ENCODE measurements at regions not wholly inside any gene's neighbourhood (a gene's known extent, or its start where the extent isn't known, plus 50 kb on each side); places are given as distances from the start of the nearest gene placed in this dataset.
"Not testable (repeated sequence)": the region's sequence is repeated elsewhere in the genome, so short reads cannot be mapped to it uniquely, and the experiment has no call there.

DNA sequence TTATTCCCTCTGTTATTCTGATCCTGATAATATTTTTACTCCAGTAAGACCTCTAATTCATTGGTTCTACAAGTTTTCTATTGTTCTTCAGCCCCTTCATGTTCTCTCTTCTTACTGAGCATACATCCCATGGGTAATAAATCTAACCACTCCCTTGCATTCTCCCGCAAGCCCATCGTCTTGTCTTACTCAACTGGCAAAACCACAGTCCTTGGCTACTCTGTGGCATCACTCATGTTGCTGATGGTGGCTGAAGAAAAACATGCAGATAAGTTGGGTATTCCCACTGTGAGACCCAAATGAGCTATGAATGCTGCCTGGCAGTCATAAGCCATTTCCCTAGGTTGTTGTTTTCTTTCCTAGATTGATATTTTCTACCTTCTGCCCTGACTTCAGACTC is 402.2 kb upstream of the AADAT start:
- Histone ChIP-seq H3K9me3 (ENCODE audit: control insufficient read depth, low read length) (no peaks in the 10 kb centered on the region), H3K27ac (ENCODE audit: low read depth in 1 of 2, low read length in 2 of 2) (no peak overlapping the region), H3K4me1 (ENCODE audit: control insufficient read depth in 1 of 2, insufficient read depth in 2 of 2, low read length in 2 of 2) (no peaks in the 10 kb centered on the region), H3K27me3 (ENCODE audit: control insufficient read depth in 1 of 2, insufficient read depth in 2 of 2, low read length in 1 of 2) (no peaks in the 10 kb centered on the region), H3K36me3 (ENCODE audit: control insufficient read depth in 1 of 2, insufficient read depth in 2 of 2, low read length in 1 of 2) (no peaks in the 10 kb centered on the region), H3K4me3 (ENCODE audit: low read length in 2 of 2) (no peak overlapping the region)
- 68 to 71% methylated on average over 2 of the region's 2 CpGs for WGBS, 2 donors
- DNase-seq (no peak), ATAC-seq (ENCODE audit: low FRiP score) (no peak)
- intact Hi-C loops (cut with DNase I): no loop called here

DNA sequence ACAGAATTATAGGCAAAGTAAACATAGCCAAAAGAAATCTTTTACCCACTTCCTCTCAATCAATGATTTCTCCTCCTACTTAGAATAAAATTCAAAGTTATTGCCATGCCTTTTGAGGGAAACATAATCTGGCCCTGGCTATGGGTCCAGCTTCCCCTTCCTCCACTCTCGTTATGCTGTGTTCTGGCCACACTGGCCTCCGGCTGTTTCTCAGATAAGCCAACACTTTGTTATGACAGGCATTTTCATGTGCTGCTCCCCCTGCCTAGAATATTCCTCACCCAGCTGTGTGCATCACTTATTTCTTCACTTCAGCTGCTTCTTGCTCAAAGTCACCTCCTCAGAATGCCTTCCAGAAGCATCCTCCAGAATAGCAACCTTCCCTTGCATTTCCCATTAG is 386.6 kb upstream of the AADAT start:
- no peaks in the 10 kb centered on the region for H3K4me1 ChIP-seq (ENCODE audit: control insufficient read depth in 1 of 2, insufficient read depth in 2 of 2, low read length in 2 of 2)
- DNase-seq (no peak), ATAC-seq (ENCODE audit: low FRiP score) (no peak)
- no peaks in the 10 kb centered on the region for H3K36me3 ChIP-seq (ENCODE audit: control insufficient read depth in 1 of 2, insufficient read depth in 2 of 2, low read length in 1 of 2)
- no peak overlapping the region for H3K4me3 ChIP-seq (ENCODE audit: low read length in 2 of 2)
- H3K9me3 ChIP-seq (ENCODE audit: control insufficient read depth, low read length): no peaks in the 10 kb centered on the region
- WGBS, 2 donors: 26 to 34% methylated on average over 2 of the region's 2 CpGs
- intact Hi-C loops (cut with DNase I): no loop called here
- H3K27ac ChIP-seq (ENCODE audit: low read depth in 1 of 2, low read length in 2 of 2): no peak overlapping the region
- no peaks in the 10 kb centered on the region for H3K27me3 ChIP-seq (ENCODE audit: control insufficient read depth in 1 of 2, insufficient read depth in 2 of 2, low read length in 1 of 2)

DNA sequence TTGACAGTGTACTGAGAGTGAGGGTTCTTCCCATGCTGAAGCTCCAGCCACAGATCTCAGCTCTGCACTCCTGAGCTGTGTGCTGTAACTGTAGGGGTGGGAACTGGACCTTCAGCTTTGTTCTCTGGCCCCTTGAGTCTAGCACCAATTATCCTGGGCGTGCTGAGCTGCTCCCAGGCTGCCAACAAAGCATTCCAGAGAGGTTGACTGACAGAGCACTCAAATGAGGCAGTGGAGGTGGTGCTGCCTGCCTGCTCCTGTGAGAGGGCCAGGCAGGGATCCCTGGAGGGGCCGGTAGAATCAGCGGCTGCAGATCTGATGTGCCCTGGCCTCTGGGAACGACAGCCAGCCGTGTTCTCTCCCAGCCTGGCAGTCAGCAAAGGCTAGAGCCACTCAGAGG is 375.7 kb upstream of the AADAT start:
- Histone ChIP-seq H3K36me3 (ENCODE audit: control insufficient read depth in 1 of 2, insufficient read depth in 2 of 2, low read length in 1 of 2) (no peaks in the 10 kb centered on the region), H3K4me1 (ENCODE audit: control insufficient read depth in 1 of 2, insufficient read depth in 2 of 2, low read length in 2 of 2) (no peaks in the 10 kb centered on the region), H3K27ac (ENCODE audit: low read depth in 1 of 2, low read length in 2 of 2) (no peak overlapping the region), H3K27me3 (ENCODE audit: control insufficient read depth in 1 of 2, insufficient read depth in 2 of 2, low read length in 1 of 2) (no peaks in the 10 kb centered on the region), H3K4me3 (ENCODE audit: low read length in 2 of 2) (no peak overlapping the region), H3K9me3 (ENCODE audit: control insufficient read depth, low read length) (no peaks in the 10 kb centered on the region)
- no peak for DNase-seq
- 41 to 50% methylated on average over 5 of the region's 5 CpGs for WGBS, 2 donors
- intact Hi-C loops (cut with DNase I): no loop called here
- ATAC-seq (ENCODE audit: low FRiP score): no peak

DNA sequence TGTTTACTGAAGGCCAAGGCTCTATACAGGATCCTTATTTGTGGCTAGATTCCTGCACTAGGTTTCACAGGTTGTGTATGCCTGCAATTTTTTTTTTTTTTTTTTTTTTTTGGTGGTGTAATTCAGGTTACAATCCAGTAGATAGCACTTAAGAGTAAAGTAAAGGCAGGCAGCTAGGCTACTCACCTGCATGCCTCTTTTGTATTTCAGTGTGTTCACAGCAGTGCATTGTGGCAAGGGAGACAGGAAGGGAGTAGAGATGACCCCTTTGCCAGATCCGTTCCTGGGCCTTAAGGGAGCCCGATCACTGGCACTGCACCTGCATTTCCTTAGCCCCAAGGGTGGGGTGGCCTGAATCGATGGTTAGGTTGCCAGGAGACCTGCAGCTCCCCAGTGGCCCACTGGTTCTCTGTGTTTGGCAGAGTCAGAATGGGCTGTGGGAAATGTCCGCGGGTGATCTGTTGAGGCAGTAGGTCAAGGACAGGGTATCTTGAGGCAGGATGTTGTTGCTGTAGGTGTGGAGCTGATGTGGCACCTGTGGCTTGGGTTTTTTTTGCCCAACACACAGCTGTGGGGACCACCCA is 374.9 kb upstream of the AADAT start:
- Histone ChIP-seq H3K4me3 (ENCODE audit: low read length in 2 of 2) (no peak overlapping the region), H3K27ac (ENCODE audit: low read depth in 1 of 2, low read length in 2 of 2) (no peak overlapping the region), H3K9me3 (ENCODE audit: control insufficient read depth, low read length) (no peaks in the 10 kb centered on the region), H3K36me3 (ENCODE audit: control insufficient read depth in 1 of 2, insufficient read depth in 2 of 2, low read length in 1 of 2) (no peaks in the 10 kb centered on the region), H3K4me1 (ENCODE audit: control insufficient read depth in 1 of 2, insufficient read depth in 2 of 2, low read length in 2 of 2) (no peaks in the 10 kb centered on the region), H3K27me3 (ENCODE audit: control insufficient read depth in 1 of 2, insufficient read depth in 2 of 2, low read length in 1 of 2) (no peaks in the 10 kb centered on the region)
- DNase-seq (peak in 1 of 2 donors; percentile 59), ATAC-seq (ENCODE audit: low FRiP score) (no peak)
- intact Hi-C loops (cut with DNase I): no loop called here
- WGBS, 2 donors: 92 to 95% methylated on average over 5 of the region's 5 CpGs

DNA sequence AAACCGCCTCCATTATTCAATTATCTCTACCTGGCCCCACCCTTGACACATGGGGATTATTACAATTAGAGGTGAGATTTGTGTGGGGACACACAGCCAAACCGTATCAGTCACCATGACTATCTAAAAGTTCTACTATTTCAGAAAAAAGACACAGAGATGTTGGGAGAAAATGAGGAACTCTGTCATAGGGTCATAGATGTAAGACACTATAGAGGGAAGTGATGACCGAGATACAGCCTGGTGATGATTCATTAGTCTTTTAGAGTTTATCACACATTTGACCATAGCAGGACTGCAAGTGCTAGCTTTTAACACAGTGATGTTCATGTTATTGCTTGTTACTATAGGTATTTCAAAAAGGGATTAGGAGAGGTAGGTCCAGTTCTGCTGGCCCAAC is 357.0 kb upstream of the AADAT start:
- H3K4me3 ChIP-seq (ENCODE audit: low read length in 2 of 2): no peak overlapping the region
- DNase-seq (no peak), ATAC-seq (ENCODE audit: low FRiP score) (no peak)
- no peaks in the 10 kb centered on the region for H3K36me3 ChIP-seq (ENCODE audit: control insufficient read depth in 1 of 2, insufficient read depth in 2 of 2, low read length in 1 of 2)
- 88 to 90% methylated on average over 3 of the region's 3 CpGs for WGBS, 2 donors
- intact Hi-C loops (cut with DNase I): no loop called here
- no peaks in the 10 kb centered on the region for H3K27me3 ChIP-seq (ENCODE audit: control insufficient read depth in 1 of 2, insufficient read depth in 2 of 2, low read length in 1 of 2)
- no peak overlapping the region for H3K27ac ChIP-seq (ENCODE audit: low read depth in 1 of 2, low read length in 2 of 2)
- no peaks in the 10 kb centered on the region for H3K9me3 ChIP-seq (ENCODE audit: control insufficient read depth, low read length)
- H3K4me1 ChIP-seq (ENCODE audit: control insufficient read depth in 1 of 2, insufficient read depth in 2 of 2, low read length in 2 of 2): no peaks in the 10 kb centered on the region

DNA sequence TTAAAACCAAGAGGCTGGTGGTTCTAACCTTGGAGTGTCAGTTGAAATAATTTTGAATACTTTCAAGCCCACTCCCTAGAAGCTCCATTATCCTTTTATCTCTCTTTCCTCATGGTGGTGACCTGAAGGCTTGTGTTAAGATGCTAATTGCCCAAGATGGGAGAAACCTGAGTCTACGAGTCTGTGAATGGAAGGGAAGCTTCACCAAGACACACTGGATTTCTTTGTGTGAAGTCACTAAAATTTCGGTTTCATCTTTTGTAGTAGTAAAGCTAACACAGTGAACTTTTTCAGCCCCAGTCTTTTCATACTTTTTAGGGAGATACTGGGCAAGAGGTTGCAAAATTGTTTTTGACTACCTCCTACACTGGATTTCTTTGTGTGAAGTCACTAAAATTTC is 351.4 kb upstream of the AADAT start:
- intact Hi-C loops (cut with DNase I); H3K4me3 ChIP-seq (ENCODE audit: low read length in 2 of 2); H3K27ac ChIP-seq (ENCODE audit: low read depth in 1 of 2, low read length in 2 of 2); H3K36me3 ChIP-seq (ENCODE audit: control insufficient read depth in 1 of 2, insufficient read depth in 2 of 2, low read length in 1 of 2); H3K9me3 ChIP-seq (ENCODE audit: control insufficient read depth, low read length); H3K27me3 ChIP-seq (ENCODE audit: control insufficient read depth in 1 of 2, insufficient read depth in 2 of 2, low read length in 1 of 2); H3K4me1 ChIP-seq (ENCODE audit: control insufficient read depth in 1 of 2, insufficient read depth in 2 of 2, low read length in 2 of 2); ATAC-seq (ENCODE audit: low FRiP score); DNase-seq: not testable (repeated sequence)
- WGBS, 2 donors: 66 to 71% methylated on average over 2 of the region's 2 CpGs

DNA sequence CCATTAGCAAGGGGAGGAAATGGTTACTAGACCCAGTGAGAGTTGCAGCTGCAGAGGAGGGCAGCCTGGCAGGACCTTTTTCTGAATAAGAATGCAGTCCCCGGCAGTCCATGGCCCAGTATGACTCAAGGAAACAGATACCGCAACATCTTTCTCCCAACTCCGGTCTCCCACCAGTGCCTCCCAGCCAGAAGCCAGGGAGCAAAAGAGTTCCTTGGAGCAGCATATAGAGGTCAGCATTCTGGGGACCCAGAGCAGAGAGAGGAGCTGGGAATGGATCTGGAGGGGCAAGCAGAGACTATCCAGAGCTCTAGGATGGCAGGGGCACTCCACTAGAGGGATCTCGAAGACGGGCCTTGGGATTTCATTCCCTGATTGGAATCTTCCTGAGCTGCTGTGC is 339.2 kb upstream of the AADAT start:
- peak; percentile 22 for ATAC-seq (ENCODE audit: low FRiP score)
- no peaks in the 10 kb centered on the region for H3K9me3 ChIP-seq (ENCODE audit: control insufficient read depth, low read length)
- intact Hi-C loops (cut with DNase I): no loop called here
- H3K27me3 ChIP-seq (ENCODE audit: control insufficient read depth in 1 of 2, insufficient read depth in 2 of 2, low read length in 1 of 2): no peaks in the 10 kb centered on the region
- no peak overlapping the region for H3K27ac ChIP-seq (ENCODE audit: low read depth in 1 of 2, low read length in 2 of 2)
- no peak overlapping the region for H3K4me3 ChIP-seq (ENCODE audit: low read length in 2 of 2)
- no peak for DNase-seq
- H3K4me1 ChIP-seq (ENCODE audit: control insufficient read depth in 1 of 2, insufficient read depth in 2 of 2, low read length in 2 of 2): no peaks in the 10 kb centered on the region
- H3K36me3 ChIP-seq (ENCODE audit: control insufficient read depth in 1 of 2, insufficient read depth in 2 of 2, low read length in 1 of 2): no peaks in the 10 kb centered on the region
- 66 to 75% methylated on average over 5 of the region's 5 CpGs for WGBS, 2 donors

DNA sequence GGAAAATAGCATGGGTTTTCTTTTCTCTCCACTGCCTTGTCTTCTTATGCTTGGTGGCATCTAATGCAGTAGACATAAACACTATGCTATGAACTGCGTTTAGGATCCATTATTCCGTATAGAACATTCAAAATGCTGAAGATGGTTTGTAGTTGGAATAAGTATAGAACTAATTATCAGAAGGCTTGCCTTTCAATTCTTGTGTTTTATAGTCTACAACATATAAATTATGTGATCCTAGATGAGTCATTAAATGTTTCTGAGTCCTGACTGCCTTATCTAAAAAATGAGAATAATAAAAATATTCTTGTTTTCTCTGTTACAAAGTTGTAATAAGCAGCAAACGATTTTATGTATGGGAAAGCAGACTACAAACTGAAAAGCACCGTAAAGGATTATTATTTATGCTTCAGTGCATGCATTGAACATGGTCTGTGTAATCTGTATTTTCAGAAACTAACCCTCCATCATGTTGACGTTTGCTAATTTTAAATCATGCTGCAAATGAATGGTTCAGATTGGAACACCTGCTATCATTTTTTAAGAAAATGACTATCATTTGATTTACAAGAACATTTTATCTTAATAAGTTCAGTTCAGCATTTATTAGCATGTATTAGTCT is 335.9 kb upstream of the AADAT start:
- intact Hi-C loops (cut with DNase I): no loop called here
- WGBS, 2 donors: 51 to 57% methylated on average over 5 of the region's 5 CpGs

DNA sequence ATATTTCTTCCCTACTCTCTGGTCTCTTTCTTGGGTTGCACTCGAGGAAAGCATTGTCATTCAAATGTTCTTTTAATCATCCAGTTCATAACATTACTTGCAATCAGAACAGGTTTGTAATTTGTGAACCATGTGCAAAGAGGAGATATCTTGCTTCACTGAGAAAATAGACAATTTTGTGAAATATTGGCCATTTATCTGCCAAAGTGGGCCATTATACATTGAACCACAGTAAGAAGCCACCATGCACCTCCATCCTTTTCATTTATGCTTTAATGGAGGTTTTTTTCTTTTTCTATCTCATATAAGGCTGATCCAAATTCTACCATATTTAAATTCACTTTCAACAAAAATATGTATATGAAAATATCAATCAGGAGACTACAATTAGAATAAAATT is 335.3 kb upstream of the AADAT start:
- WGBS, 2 donors: 83 to 94% methylated on average over 1 of the region's 1 CpG
- Histone ChIP-seq H3K27me3 (ENCODE audit: control insufficient read depth in 1 of 2, insufficient read depth in 2 of 2, low read length in 1 of 2) (no peaks in the 10 kb centered on the region), H3K9me3 (ENCODE audit: control insufficient read depth, low read length) (no peaks in the 10 kb centered on the region), H3K4me3 (ENCODE audit: low read length in 2 of 2) (no peak overlapping the region), H3K36me3 (ENCODE audit: control insufficient read depth in 1 of 2, insufficient read depth in 2 of 2, low read length in 1 of 2) (no peaks in the 10 kb centered on the region), H3K27ac (ENCODE audit: low read depth in 1 of 2, low read length in 2 of 2) (no peak overlapping the region), H3K4me1 (ENCODE audit: control insufficient read depth in 1 of 2, insufficient read depth in 2 of 2, low read length in 2 of 2) (no peaks in the 10 kb centered on the region)
- ATAC-seq (ENCODE audit: low FRiP score): no peak
- intact Hi-C loops (cut with DNase I): no loop called here
- DNase-seq: no peak

More for the DNA sequence above, 335.9 kb upstream of the AADAT start:
- Histone ChIP-seq H3K4me1 (ENCODE audit: control insufficient read depth in 1 of 2, insufficient read depth in 2 of 2, low read length in 2 of 2) (no peaks in the 10 kb centered on the region), H3K4me3 (ENCODE audit: low read length in 2 of 2) (no peak overlapping the region), H3K36me3 (ENCODE audit: control insufficient read depth in 1 of 2, insufficient read depth in 2 of 2, low read length in 1 of 2) (no peaks in the 10 kb centered on the region), H3K9me3 (ENCODE audit: control insufficient read depth, low read length) (no peaks in the 10 kb centered on the region), H3K27ac (ENCODE audit: low read depth in 1 of 2, low read length in 2 of 2) (no peak overlapping the region), H3K27me3 (ENCODE audit: control insufficient read depth in 1 of 2, insufficient read depth in 2 of 2, low read length in 1 of 2) (no peaks in the 10 kb centered on the region)
- DNase-seq: no peak
- ATAC-seq (ENCODE audit: low FRiP score): no peak
